NCI-H2029 treated with DMSO at 0.1 percent for 48 hours (cell line): ENCODE measurements at regions not wholly inside any gene's neighbourhood (a gene's known extent, or its start where the extent isn't known, plus 50 kb on each side); places are given as distances from the start of the nearest gene placed in this dataset.
A peak's percentile ranks its signal among the peaks of the same experiment; 100 is the strongest.

ENCODE experiments used
- DNase-seq: peaks from one replicate; lab custom pipeline; 2025; lab: John Stamatoyannopoulos, UW

- DNase-seq = no peak
These were observed 96.6 kb upstream of the CXCR4 start for GRCh38 chr2:136214307-136215200.

- DNase-seq = no peak
These were observed 95.9 kb upstream of the CXCR4 start for GRCh38 chr2:136213836-136214235.

- DNase-seq = no peak
These were observed 94.8 kb upstream of the CXCR4 start for GRCh38 chr2:136212426-136213378.

- no peak for DNase-seq
These were observed 93.8 kb upstream of the CXCR4 start for GRCh38 chr2:136211701-136212100.

- DNase-seq = no peak
These were observed 92.9 kb upstream of the CXCR4 start for GRCh38 chr2:136210822-136211221.

GRCh38 chr2:136210455-136210805, 92.5 kb upstream of the CXCR4 start:
- no peak for DNase-seq

- DNase-seq = no peak
These were observed 91.9 kb upstream of the CXCR4 start for GRCh38 chr2:136209561-136210454.

- no peak for DNase-seq
These were observed 90.9 kb upstream of the CXCR4 start for GRCh38 chr2:136208682-136209420.

- DNase-seq = no peak
These were observed 89.7 kb upstream of the CXCR4 start for GRCh38 chr2:136207665-136208064.

- DNase-seq = no peak
These were observed 89.2 kb upstream of the CXCR4 start for GRCh38 chr2:136207030-136207623.

- DNase-seq = peak; percentile 33
These were observed 88.7 kb upstream of the CXCR4 start for GRCh38 chr2:136206613-136207012.

- DNase-seq = no peak
These were observed 87.7 kb upstream of the CXCR4 start for GRCh38 chr2:136205615-136206014.

GRCh38 chr2:136204971-136205370, 87.0 kb upstream of the CXCR4 start:
- no peak for DNase-seq

- DNase-seq = no peak
These were observed 77.3 kb upstream of the CXCR4 start for GRCh38 chr2:136195226-136195625.

GRCh38 chr2:136191041-136191440, 73.1 kb upstream of the CXCR4 start:
- no peak for DNase-seq

- DNase-seq = no peak
These were observed 71.4 kb upstream of the CXCR4 start for GRCh38 chr2:136189221-136189782.

GRCh38 chr2:136188086-136188485, 70.1 kb upstream of the CXCR4 start:
- no peak for DNase-seq

- DNase-seq = no peak
These were observed 68.2 kb upstream of the CXCR4 start for GRCh38 chr2:136185981-136186776.

- DNase-seq = no peak
These were observed 65.1 kb upstream of the CXCR4 start for GRCh38 chr2:136183097-136183496.

GRCh38 chr2:136182315-136182714, 64.4 kb upstream of the CXCR4 start:
- DNase-seq = no peak
